ENCODE measurements at regions not wholly inside any gene's neighbourhood (a gene's known extent, or its start where the extent isn't known, plus 50 kb on each side); places are given as distances from the start of the nearest gene placed in this dataset.

- TF ChIP-seq POLR2A (IDR thresholded peaks at IDR 0.05; ENCODE audit: low read length) (no peak), GATA1 (IDR thresholded peaks at IDR 0.05; ENCODE audit: low read depth, low read length) (no peak)
These were observed 96.3 kb downstream of the FOXD1 start for GRCh38 chr5:73352243-73352642.

Measured in erythroblast (primary cell).